Liver (tissue), 8 donors: ENCODE measurements at regions not wholly inside any gene's neighbourhood (a gene's known extent, or its start where the extent isn't known, plus 50 kb on each side); places are given as distances from the start of the nearest gene placed in this dataset.

Source experiments
- DNase-seq: peaks from one replicate; pipeline ENCODE4 v3.0.0-alpha.2; 2017; ENCODE audit warnings: low spot score
- H3K27ac ChIP-seq, 2 donors: one replicate each; pipeline ENCODE4 v1.7.0; 2013; ENCODE audit warnings: inconsistent platforms in 2 of 2, low read length in 2 of 2, control low read depth in 1 of 2, low read depth in 1 of 2, mild to moderate bottlenecking in 1 of 2
- H3K27me3 ChIP-seq, 4 donors: one replicate each; pipeline versions ENCODE4 v1.6.1 to v1.7.0; 2013; ENCODE audit warnings: low read length in 3 of 4, inconsistent platforms in 1 of 4, mild to moderate bottlenecking in 1 of 4, moderate library complexity in 1 of 4; ENCODE audit not compliant: control insufficient read depth in 4 of 4, insufficient read depth in 4 of 4
- H3K36me3 ChIP-seq, 4 donors: one replicate each; pipeline versions ENCODE4 v1.6.1 to v1.7.0; 2013; ENCODE audit warnings: low read length in 3 of 4, mild to moderate bottlenecking in 3 of 4, low read depth in 1 of 4, moderate library complexity in 1 of 4; ENCODE audit not compliant: control insufficient read depth in 4 of 4, insufficient read depth in 3 of 4
- H3K4me1 ChIP-seq, 4 donors: one replicate each; pipeline versions ENCODE4 v1.6.1 to v1.7.0; 2013; ENCODE audit warnings: low read length in 3 of 4, mild to moderate bottlenecking in 3 of 4, moderate library complexity in 1 of 4; ENCODE audit not compliant: control insufficient read depth in 4 of 4, insufficient read depth in 4 of 4
- H3K4me3 ChIP-seq, 3 donors: one replicate each; pipeline versions ENCODE4 v1.6.1 to v1.7.0; 2013; ENCODE audit warnings: low read length in 3 of 3, control low read depth in 1 of 3, low read depth in 1 of 3, mild to moderate bottlenecking in 1 of 3
- H3K9ac ChIP-seq, 2 donors: one replicate each; pipeline ENCODE4 v1.7.0; 2013; ENCODE audit warnings: low read length in 2 of 2, mild to moderate bottlenecking in 2 of 2, moderate library complexity in 2 of 2, control low read depth in 1 of 2, low read depth in 1 of 2
- H3K9me3 ChIP-seq, 4 donors: one replicate each; pipeline versions ENCODE4 v1.6.1 to v1.7.0; 2013; ENCODE audit warnings: low read length in 3 of 4; ENCODE audit not compliant: control insufficient read depth in 4 of 4
- CTCF ChIP-seq: fragments of 150-350 bp; IDR thresholded peaks from 2 replicates; pipeline ENCODE4 v1.5.1; 2017; ENCODE audit warnings: improper control_type of control experiment, low read depth, low read length; ENCODE audit not compliant: missing input control
- EGR1 ChIP-seq, 2 donors: IDR thresholded peaks; 2 replicates each; pipeline ENCODE4 v1.6.1; 2016 to 2018; ENCODE audit warnings: antibody characterized with exemption in 2 of 2, low read depth in 2 of 2
- FOXA1 ChIP-seq: IDR thresholded peaks from 2 replicates; pipeline ENCODE4 v1.6.1; 2016; ENCODE audit warnings: antibody characterized with exemption
- FOXA2 ChIP-seq: IDR thresholded peaks from 2 replicates; pipeline ENCODE4 v1.6.1; 2016; ENCODE audit warnings: antibody characterized with exemption
- GABPA ChIP-seq, 2 donors: IDR thresholded peaks in 1 of 2; conservative IDR thresholded peaks in 1 of 2; 2 replicates each; pipeline ENCODE4 v1.6.1; 2016; ENCODE audit warnings: antibody characterized with exemption in 2 of 2, mild to moderate bottlenecking in 1 of 2, moderate library complexity in 1 of 2
- JUND ChIP-seq, 2 donors: IDR thresholded peaks; 2 replicates each; pipeline ENCODE4 v1.6.1; 2016; ENCODE audit warnings: antibody characterized with exemption in 2 of 2
- MAX ChIP-seq: IDR thresholded peaks from 2 replicates; pipeline ENCODE4 v1.6.1; 2016; ENCODE audit warnings: antibody characterized with exemption
- NR2F2 ChIP-seq: IDR thresholded peaks from 2 replicates; pipeline ENCODE4 v1.6.1; 2016; ENCODE audit warnings: antibody characterized with exemption
- RAD21 ChIP-seq, 2 donors: IDR thresholded peaks; 2 replicates each; pipeline ENCODE4 v1.6.1; 2016; ENCODE audit warnings: antibody characterized with exemption in 2 of 2, mild to moderate bottlenecking in 2 of 2
- REST ChIP-seq: IDR thresholded peaks from 2 replicates; pipeline ENCODE4 v1.6.1; 2016; ENCODE audit warnings: antibody characterized with exemption, mild to moderate bottlenecking
- RXRA ChIP-seq, 2 donors: IDR thresholded peaks; 2 replicates each; pipeline ENCODE4 v1.6.1; 2017 to 2018; ENCODE audit warnings: antibody characterized with exemption in 2 of 2, mild to moderate bottlenecking in 1 of 2
- SP1 ChIP-seq: IDR thresholded peaks from 2 replicates; pipeline ENCODE4 v1.6.1; 2018; ENCODE audit warnings: antibody characterized with exemption, mild to moderate bottlenecking
- TAF1 ChIP-seq: conservative IDR thresholded peaks from 2 replicates; pipeline ENCODE4 v1.6.1; 2016; ENCODE audit warnings: antibody characterized with exemption, mild to moderate bottlenecking
- ZBTB33 ChIP-seq: IDR thresholded peaks from 2 replicates; pipeline ENCODE4 v1.6.1; 2016; ENCODE audit warnings: antibody characterized with exemption
- WGBS: extraction: QIAGEN DNeasy Blood & Tissue Kit; methylation state at CpG from one replicate; pipeline ENCODE4 v1.1.7; 2013; 5-methylcytosine and 5-hydroxymethylcytosine counted together
- donor health status: healthy.
- donor health status: healthy.
- donor health status: healthy.
- donor health status: healthy.
- donor health status: healthy.

GRCh38 chr15:93983526-93983925 lies 247.8 kb upstream of the MCTP2 start:
- DNase-seq = no peak
- Histone ChIP-seq H3K36me3 (no peaks in the 10 kb centered on the region), H3K9ac (no peak overlapping the region), H3K4me1 (no peaks in the 10 kb centered on the region), H3K9me3 (no peaks in the 10 kb centered on the region), H3K27me3 (peaks cover 0 to 7% (median 1%) of the 10 kb centered on the region in 4 donors), H3K27ac (no peak overlapping the region), H3K4me3 (no peak overlapping the region)
- no peak for TF ChIP-seq JUND (IDR thresholded peaks at IDR 0.05)
- WGBS = 57% methylated on average over 3 of the region's 3 CpGs

GRCh38 chr15:93982226-93982727 lies 249.1 kb upstream of the MCTP2 start:
- Histone ChIP-seq H3K9ac (no peak overlapping the region), H3K4me1 (no peaks in the 10 kb centered on the region), H3K27me3 (peaks cover 0 to 5% (median 1%) of the 10 kb centered on the region in 4 donors), H3K27ac (no peak overlapping the region), H3K9me3 (no peaks in the 10 kb centered on the region), H3K4me3 (no peak overlapping the region), H3K36me3 (no peaks in the 10 kb centered on the region)
- TF ChIP-seq MAX (no peak), RAD21 (IDR thresholded peaks at IDR 0.05) (no peak), REST (no peak), NR2F2 (no peak), SP1 (no peak), EGR1 (IDR thresholded peaks at IDR 0.05; ENCODE audit: low read depth in 2 of 2) (no peak), FOXA1 (no peak), FOXA2 (no peak), ZBTB33 (no peak)
- no peak for DNase-seq
- 92% methylated on average over 6 of the region's 6 CpGs for WGBS

GRCh38 chr15:93981706-93982105 lies 249.7 kb upstream of the MCTP2 start:
- Histone ChIP-seq H3K4me3 (no peak overlapping the region), H3K27ac (no peak overlapping the region)
- 88% methylated on average over 1 of the region's 1 CpG for WGBS

More at GRCh38 chr15:93981706-93982105, 249.7 kb upstream of the MCTP2 start:
- no peak for TF ChIP-seq GABPA (IDR thresholded peaks at IDR 0.05 in 1 of 2, conservative IDR thresholded peaks at IDR 0.05 in 1 of 2)
- no peak for TF ChIP-seq NR2F2
- TF ChIP-seq TAF1 = no peak
- no peak for TF ChIP-seq CTCF
- TF ChIP-seq MAX = no peak
- no peak for TF ChIP-seq FOXA2
- no peak for TF ChIP-seq EGR1 (IDR thresholded peaks at IDR 0.05; ENCODE audit: low read depth in 2 of 2)
- no peak for TF ChIP-seq RXRA (IDR thresholded peaks at IDR 0.05)
- peaks cover 0 to 5% (median 1%) of the 10 kb centered on the region in 4 donors for H3K27me3 ChIP-seq
- DNase-seq = no peak
- H3K4me1 ChIP-seq = no peaks in the 10 kb centered on the region
- H3K9me3 ChIP-seq = no peaks in the 10 kb centered on the region
- H3K9ac ChIP-seq = no peak overlapping the region
- no peaks in the 10 kb centered on the region for H3K36me3 ChIP-seq
